WI38 (cell line): ENCODE measurements at regions not wholly inside any gene's neighbourhood (a gene's known extent, or its start where the extent isn't known, plus 50 kb on each side); places are given as distances from the start of the nearest gene placed in this dataset.

Experiments
- H3K4me3 ChIP-seq: 2 replicates; pipeline ENCODE4 v1.5.1; 2011; ENCODE audit warnings: low read depth, mild to moderate bottlenecking, control low read depth, low read length
- CTCF ChIP-seq: IDR thresholded peaks from 2 replicates; pipeline ENCODE4 v1.5.1; 2012; ENCODE audit warnings: low read depth, mild to moderate bottlenecking, control low read depth, low read length

GRCh38 chr3:23691357-23691895 is 114.3 kb upstream of the UBE2E1 start:
- no peak for TF ChIP-seq CTCF
- no peak overlapping the region for H3K4me3 ChIP-seq

- TF ChIP-seq CTCF, result no peak
- H3K4me3 ChIP-seq, result no peak overlapping the region
Measured at GRCh38 chr3:23696842-23697241, 108.9 kb upstream of the UBE2E1 start.

- H3K4me3 ChIP-seq, result no peak overlapping the region
- TF ChIP-seq CTCF, result no peak
Measured at GRCh38 chr3:23697416-23697815, 108.3 kb upstream of the UBE2E1 start.

GRCh38 chr3:23698652-23699313 is 107.0 kb upstream of the UBE2E1 start:
- no peak for TF ChIP-seq CTCF
- no peak overlapping the region for H3K4me3 ChIP-seq

GRCh38 chr3:23700616-23701015 is 105.1 kb upstream of the UBE2E1 start:
- no peak for TF ChIP-seq CTCF
- H3K4me3 ChIP-seq, result no peak overlapping the region

GRCh38 chr3:23701716-23702597 is 103.8 kb upstream of the UBE2E1 start:
- no peak for TF ChIP-seq CTCF

GRCh38 chr3:23704298-23704697 is 101.5 kb upstream of the UBE2E1 start:
- no peak for TF ChIP-seq CTCF
- H3K4me3 ChIP-seq, result no peak overlapping the region

More at GRCh38 chr3:23701716-23702597, 103.8 kb upstream of the UBE2E1 start:
- no peak overlapping the region for H3K4me3 ChIP-seq
